Effector CD4-positive, alpha-beta T cell (primary cell): ENCODE measurements at regions not wholly inside any gene's neighbourhood (a gene's known extent, or its start where the extent isn't known, plus 50 kb on each side); places are given as distances from the start of the nearest gene placed in this dataset.
"Not testable (repeated sequence)": the region's sequence is repeated elsewhere in the genome, so short reads cannot be mapped to it uniquely, and the experiment has no call there.

Experiments used
- DNase-seq: peaks from one replicate; pipeline ENCODE4 v3.0.0-alpha.2; 2020

GRCh38 chr12:46569826-46570439, 197.4 kb upstream of the SLC38A2 start:
- no peak for DNase-seq

GRCh38 chr12:46567667-46568066, 195.1 kb upstream of the SLC38A2 start:
- no peak for DNase-seq

DNA sequence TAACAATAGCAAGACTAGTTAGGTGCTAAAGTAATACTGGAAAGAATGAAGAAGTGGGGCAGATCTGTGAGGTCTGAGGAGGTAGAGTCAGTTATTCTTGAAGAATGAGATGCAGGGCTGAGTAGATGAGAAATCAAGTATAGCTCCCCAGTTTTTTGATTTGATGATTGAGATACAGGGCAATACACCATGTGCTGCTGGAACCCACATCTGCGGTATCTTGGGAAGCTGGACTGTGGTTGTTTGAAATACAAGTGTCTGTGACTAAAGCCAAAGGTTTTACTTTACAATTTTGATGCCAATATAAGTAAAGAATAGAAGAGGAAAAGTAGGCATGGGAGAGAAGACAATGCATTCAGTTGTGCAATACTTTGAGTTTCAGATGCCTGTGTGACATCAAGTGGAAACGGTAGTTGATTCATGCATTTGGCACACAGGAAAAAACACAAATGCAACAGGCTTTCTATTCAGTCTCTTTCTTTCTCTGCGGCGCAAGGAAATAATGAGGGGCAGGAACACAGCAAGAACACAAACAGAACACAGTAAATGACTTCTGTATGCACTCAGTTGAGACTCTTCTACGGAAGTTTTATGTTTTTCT, 190.2 kb upstream of the SLC38A2 start:
- DNase-seq, result no peak

DNA sequence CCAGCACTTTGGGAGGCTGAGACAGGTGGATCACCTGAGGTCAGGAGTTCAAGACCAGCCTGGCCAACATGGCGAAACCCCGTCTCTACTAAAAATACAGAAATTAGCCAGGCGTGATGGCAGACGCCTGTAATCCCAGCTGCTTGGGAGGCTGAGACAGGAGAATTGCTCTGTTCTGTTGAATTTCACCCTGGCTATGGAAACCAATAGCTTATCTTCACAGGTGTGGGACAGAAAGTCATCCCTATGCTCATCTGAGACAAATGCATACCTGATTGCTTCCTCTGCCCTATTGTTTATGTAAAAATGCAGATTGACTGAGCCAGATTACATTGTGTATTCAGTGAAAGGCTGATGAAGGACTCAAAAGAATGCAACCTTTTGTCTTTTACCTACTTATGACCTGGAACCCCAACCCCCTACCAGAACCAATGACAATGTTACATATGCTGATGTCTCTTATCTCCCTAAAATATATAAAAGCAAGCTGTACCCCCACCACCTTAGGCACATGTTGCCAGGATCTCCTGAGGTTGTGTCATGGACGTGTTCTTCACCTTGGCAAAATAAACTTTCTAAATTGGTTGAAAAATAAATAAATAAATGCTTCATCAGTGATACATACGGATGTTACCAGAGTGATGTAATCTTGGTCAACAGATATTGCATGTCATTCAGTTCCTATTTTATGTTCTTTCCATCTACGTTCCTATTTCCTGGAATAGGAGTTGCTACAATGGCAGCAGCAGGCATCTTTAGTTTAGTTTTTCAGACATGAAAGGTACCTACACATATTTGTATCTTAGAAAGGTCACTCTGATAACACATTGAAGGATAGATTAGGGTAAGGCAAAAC, 189.4 kb upstream of the SLC38A2 start:
- not testable (repeated sequence) for DNase-seq

DNA sequence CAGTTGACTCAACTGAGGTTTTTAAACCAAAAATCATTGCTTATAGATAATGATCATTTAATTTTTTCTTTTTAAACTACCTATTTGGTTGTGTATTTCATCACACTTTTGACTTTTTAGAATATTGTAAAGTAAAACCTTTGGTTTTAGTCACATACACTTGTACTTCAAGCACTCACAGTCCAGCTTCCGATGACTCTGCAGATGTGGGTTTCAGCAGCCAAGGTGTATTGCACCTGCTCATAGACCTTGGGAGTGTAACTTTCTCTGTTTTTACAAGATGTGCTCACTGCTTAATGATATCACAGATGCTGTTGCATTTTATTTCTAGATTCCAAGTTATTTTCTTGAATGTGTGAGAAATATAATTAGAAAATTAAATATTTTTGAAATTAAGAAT, 188.3 kb upstream of the SLC38A2 start:
- DNase-seq, result no peak

DNA sequence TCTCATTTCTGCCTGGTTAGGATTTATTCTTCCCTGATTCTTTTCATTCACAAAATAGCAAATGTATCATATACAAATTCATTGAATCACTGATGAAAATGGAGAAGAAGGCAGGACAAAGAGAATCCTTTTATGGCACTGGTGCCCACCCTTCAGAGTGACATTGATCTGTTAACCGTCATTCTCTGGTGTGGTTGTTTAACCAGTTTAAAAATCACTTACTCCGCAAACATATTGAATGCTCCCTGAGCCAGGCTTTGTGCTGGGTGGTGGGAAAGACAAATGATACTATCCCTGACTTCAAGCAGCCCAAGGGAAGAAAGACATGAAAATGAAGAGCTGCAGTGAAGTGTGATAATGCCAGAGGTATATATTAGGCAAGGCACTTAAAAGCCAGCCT, 187.5 kb upstream of the SLC38A2 start:
- DNase-seq, result no peak

DNA sequence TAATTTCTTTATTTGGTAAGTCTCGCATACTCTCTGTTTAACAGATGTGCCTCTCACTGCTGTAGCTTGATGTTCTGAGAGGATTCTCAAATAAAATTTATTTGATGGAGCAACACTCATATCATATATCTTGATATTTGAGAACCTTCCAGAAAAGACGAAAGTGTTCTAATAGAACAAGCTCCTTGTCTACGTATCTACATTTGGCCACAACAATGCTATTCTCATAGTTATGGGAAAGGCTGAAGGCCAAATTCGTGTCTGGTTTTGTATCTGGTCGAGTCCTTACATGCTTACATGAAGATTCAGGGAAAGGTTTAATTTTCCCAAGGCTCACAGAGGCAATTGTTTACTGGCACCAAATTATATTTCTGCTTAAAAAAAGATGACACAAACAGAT, 186.7 kb upstream of the SLC38A2 start:
- DNase-seq, result no peak

DNA sequence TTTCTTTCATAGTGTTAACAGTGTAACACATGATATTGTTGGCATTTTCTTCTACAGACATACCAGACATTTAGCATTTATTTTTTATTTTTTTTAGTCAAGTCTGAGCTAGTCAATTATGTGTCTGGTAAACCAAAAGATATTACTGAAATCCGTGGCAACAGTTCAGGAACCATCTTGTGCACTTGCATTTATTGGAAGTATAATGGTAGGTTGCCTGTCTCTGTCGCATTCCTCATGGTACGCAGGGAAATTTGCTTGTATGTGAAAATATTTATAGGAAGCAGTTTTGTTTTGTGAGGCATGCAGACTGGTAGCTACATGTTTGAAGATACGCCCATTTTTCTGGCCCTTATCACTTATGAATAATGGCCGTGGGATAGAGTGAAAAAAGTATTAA, 186.1 kb upstream of the SLC38A2 start:
- DNase-seq, result no peak

DNA sequence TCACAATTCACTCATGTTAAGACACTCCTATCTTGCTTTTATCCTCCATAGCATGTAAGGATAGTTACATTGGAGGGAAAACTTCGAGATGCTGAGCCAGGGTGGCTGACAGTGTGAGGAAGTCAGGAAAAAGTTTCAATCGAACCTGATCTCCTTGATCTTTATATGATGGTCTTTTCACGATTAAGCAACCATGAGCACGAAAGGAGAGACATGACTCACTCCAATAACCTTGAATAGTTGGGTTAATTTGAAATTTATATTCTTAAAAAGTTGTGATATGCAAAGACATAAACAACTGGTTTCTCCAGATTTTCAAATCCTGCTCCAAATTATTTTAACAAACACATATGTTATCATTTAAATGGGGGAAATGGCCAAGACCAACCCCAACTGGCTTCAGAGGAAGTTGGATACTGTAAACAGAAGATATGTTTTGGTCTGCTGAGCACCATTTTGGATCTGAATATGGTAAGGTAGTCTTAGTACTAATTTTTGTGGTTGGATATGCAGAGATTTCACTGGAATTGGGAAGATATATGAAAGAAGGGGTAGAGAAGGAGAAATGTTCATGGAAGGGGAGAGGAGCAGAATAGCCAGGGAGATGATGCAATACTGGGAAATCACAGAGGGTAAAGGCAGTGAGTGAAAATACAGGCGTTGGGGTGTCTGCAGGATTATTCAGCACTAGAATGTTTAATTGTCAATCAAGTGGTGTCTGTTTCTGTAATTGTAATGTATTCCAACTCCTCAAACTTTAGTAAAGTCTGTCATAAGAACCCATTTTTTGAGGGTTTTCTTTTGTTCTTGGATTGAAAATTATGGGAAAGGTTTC, 185.2 kb upstream of the SLC38A2 start:
- no peak for DNase-seq

DNA sequence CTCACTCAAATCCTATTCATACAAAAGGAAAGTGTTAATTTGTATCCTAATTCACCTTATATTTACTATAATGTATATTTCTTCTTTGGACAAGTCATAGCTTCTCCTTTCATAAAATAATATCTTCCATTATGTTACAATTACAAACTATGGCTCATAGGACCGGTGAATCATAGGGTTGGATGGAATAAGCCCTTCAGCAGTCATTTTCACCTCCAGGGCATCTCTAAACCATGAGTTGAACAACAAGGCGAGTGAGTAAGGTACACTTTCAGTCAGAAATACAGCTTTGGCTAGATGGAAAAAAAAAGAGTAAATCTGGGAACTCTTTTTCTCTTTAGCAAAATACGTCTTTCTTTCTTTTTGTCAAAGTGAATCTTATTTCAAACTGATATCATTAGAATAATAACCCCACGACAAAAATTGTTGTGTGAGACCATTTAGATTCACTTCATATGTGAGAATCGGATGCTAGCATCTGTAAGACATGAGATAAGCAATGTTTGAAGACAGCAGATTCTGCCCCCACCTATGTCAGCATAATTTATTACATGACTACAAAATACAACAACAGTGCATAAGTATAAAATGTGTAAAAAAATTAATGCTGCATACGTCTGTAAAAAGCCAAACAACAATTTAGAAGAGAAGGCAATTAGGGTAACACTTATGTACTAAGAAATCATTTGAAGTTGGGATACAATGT, 184.4 kb upstream of the SLC38A2 start:
- DNase-seq, result no peak

- no peak for DNase-seq
Observed at GRCh38 chr12:46556105-46556559, 183.6 kb upstream of the SLC38A2 start.

GRCh38 chr12:46555406-46555852, 182.9 kb upstream of the SLC38A2 start:
- no peak for DNase-seq

DNA sequence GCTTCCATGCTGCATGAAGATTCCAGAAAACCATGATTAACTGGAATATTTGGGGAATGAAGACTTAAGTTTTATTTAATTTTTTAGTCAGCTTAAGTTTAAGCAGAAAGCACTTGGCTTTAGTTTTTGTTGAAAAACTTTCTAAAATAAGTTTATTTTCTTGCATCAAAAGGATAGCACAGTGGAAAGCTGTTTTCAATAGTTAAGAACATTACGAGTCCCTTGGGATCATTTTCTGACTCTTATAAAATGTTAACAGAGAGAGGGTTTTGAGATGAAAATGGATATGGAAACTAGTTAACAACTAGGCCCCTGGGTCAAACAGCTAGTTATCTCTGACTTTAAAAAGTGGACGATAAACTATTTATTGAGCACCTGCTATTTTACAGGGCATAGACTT, 181.9 kb upstream of the SLC38A2 start:
- no peak for DNase-seq

DNA sequence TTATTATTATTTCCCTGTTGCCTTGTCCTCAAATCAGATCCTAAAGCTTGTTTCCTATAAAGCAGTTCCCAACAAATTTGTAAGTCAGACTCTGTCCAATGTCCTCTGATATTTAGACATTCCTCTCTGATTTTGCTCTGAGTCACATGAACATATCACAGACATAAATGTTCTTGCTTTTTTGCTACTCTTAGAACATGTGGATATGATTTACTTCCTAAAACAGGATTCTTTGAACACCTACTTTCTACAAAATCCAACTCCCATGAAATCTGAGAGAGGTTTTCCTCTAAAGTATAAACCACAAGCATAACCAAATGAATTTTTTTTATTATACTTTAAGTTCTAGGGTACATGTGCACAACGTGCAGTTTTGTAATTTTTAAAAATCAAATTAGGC, 181.3 kb upstream of the SLC38A2 start:
- no peak for DNase-seq

DNA sequence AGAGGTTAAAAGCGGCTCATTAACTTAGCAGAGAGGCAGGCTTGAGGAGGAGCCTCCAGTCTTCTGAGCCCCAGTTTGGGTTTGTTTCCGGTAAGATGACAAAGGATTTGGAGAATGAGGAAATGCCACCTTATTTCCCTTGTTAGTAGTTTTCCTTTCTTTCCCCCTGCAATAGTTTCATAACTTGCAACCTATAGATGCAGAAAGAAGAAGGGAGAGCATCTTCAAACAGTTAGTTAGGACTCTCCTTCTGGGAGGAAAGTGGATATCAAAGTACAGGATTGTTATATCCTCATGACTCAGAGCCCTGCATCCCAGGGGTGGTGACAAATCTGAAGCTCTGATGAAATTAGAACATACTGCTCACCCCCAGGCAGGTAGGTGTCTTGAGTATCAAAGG, 180.7 kb upstream of the SLC38A2 start:
- no peak for DNase-seq

DNA sequence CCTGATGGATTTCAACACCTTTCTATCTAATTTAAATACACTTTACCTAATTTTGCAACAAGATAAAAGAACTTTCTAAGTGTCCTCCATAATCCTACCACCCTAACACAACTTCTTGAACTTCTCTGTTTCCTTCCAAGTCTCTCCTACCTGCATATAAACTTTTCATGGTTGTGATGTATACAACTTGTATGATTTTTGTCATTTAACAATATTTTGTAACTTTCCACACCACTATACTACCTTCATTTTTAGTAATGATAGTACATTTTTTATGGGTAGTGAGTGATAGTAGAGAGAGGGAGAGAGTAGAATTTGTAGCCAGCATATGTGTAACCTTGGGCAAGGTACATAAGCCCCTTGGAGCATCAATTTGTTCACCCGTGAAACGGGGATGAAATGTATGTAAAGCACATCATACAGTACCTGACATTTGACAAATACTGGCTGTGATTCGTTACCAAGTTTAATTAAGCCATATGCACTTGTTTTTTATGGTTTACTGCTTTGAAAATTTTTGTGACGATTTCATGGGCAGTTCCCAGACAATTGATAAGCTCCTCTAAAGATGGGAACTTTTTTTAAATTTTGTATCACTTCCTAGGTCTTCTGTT, 177.8 kb upstream of the SLC38A2 start:
- DNase-seq, result no peak

- no peak for DNase-seq
Observed at GRCh38 chr12:46549527-46550265, 177.1 kb upstream of the SLC38A2 start.

- DNase-seq, result no peak
Observed at GRCh38 chr12:46548605-46549071, 176.1 kb upstream of the SLC38A2 start.

DNA sequence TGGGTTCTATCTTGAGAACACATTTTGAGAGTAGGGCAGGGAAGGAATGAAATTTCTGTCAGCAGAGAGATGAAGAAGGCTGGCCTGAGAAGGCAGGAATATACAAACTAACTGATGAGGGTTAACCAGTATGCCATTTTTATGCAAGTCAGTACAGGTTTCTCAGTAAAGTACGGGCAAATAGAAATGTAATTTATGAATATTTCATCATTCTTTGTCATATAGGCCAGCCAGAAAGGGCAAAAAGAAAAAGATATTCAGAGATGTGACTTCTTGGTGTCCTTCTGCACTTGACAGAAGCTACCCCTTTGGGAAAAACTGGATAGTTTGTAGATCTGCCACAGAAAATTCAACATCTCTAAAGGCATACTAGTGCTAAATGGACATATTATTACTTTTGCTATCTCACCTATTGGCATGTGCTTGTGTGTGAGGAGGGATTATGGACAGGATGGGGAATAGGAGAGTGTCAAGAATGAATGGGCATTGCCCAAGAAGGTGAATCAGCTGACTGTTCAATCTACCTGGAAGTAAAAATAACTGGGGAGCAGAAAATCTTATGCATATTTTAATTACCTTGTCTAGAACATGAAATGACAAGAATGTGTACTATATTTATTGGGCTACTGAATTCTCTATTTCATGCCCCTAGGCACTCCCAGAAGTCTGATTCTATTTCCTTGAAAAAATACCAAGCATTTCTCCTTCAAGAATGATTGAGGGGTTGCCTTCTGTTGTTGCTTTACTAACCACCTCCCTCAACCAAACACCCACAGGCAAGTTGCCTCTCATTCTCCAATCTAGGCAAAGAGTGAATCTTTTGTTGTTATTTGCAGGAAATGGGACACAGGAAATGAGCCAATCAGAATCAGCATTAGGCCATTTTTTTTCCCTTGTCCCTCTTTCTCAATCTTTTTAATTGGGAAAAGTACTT, 175.1 kb upstream of the SLC38A2 start:
- DNase-seq, result no peak
